OCI-LY1 (cell line): ENCODE measurements at regions not wholly inside any gene's neighbourhood (a gene's known extent, or its start where the extent isn't known, plus 50 kb on each side); places are given as distances from the start of the nearest gene placed in this dataset.

Experiments
- H2AFZ ChIP-seq: fragments of 200-600 bp; sonication (generic), shearing (Covaris generic); 2 replicates; pipeline ENCODE4 v1.6.0; 2014; ENCODE audit warnings: antibody characterized with exemption, mild to moderate bottlenecking, low read length
- H3F3A ChIP-seq: fragments of 200-600 bp; sonication (generic), shearing (Covaris generic); 2 replicates; pipeline ENCODE4 v1.6.0; 2014; ENCODE audit warnings: mild to moderate bottlenecking, antibody characterized with exemption, low read length, moderate library complexity; ENCODE audit not compliant: insufficient read depth
- H3K27ac ChIP-seq: fragments of 200-600 bp; sonication (generic); 2 replicates; pipeline ENCODE4 v1.5.1; 2014; ENCODE audit warnings: low read length, mixed run types, mild to moderate bottlenecking, low read depth; ENCODE audit not compliant: poor library complexity, severe bottlenecking
- H3K27me3 ChIP-seq: fragments of 200-600 bp; sonication (generic); 2 replicates; pipeline ENCODE4 v1.6.0; 2014; ENCODE audit warnings: antibody characterized with exemption, mild to moderate bottlenecking, low read length, moderate library complexity; ENCODE audit not compliant: insufficient read depth
- H3K36me3 ChIP-seq: fragments of 200-600 bp; sonication (generic); 2 replicates; pipeline ENCODE4 v1.6.1; 2014; ENCODE audit warnings: mild to moderate bottlenecking, antibody characterized with exemption, low read length, moderate library complexity, mixed read lengths; ENCODE audit not compliant: insufficient read depth
- H3K4me1 ChIP-seq: fragments of 200-600 bp; sonication (generic); 2 replicates; pipeline ENCODE4 v1.5.1; 2014; ENCODE audit warnings: mild to moderate bottlenecking, low read length, moderate library complexity; ENCODE audit not compliant: insufficient read depth, severe bottlenecking
- H3K4me2 ChIP-seq: fragments of 200-600 bp; sonication (generic), shearing (Covaris generic); 2 replicates; pipeline ENCODE4 v1.6.1; 2014; ENCODE audit warnings: low read length
- H3K4me3 ChIP-seq: fragments of 200-600 bp; sonication (generic); 2 replicates; pipeline ENCODE4 v1.5.1; 2014; ENCODE audit warnings: low read length, low read depth, mild to moderate bottlenecking, mixed read lengths; ENCODE audit not compliant: poor library complexity, severe bottlenecking
- H3K79me2 ChIP-seq: fragments of 200-600 bp; shearing (Covaris generic); 2 replicates; pipeline ENCODE4 v1.6.1; 2016; ENCODE audit warnings: mixed run types, low read length, mixed read lengths; ENCODE audit not compliant: insufficient read depth
- H3K9ac ChIP-seq: fragments of 200-600 bp; sonication (generic), shearing (Covaris generic); 2 replicates; pipeline ENCODE4 v1.6.1; 2014; ENCODE audit warnings: mild to moderate bottlenecking, low read length, mixed read lengths
- H3K9me2 ChIP-seq: fragments of 200-600 bp; sonication (generic), shearing (Covaris generic); 2 replicates; pipeline ENCODE4 v1.6.1; 2014; ENCODE audit warnings: low read depth, mild to moderate bottlenecking, low read length, mixed read lengths
- H3K9me3 ChIP-seq: fragments of 200-600 bp; shearing (Covaris generic); 2 replicates; pipeline ENCODE4 v1.6.1; 2014; ENCODE audit warnings: low read length, mixed read lengths
- H4K20me1 ChIP-seq: fragments of 200-600 bp; sonication (generic), shearing (Covaris generic); 2 replicates; pipeline ENCODE4 v1.6.0; 2016; ENCODE audit warnings: mild to moderate bottlenecking, low read length; ENCODE audit not compliant: insufficient read depth
- CTCF ChIP-seq: fragments of 200-600 bp; sonication (generic), shearing (Covaris generic); IDR thresholded peaks from 2 replicates; pipeline ENCODE4 v1.5.1; 2017; ENCODE audit warnings: mild to moderate bottlenecking, antibody characterized with exemption, low read length, moderate library complexity, mixed read lengths
- EZH2 ChIP-seq: fragments of 200-600 bp; sonication (generic), shearing (Covaris generic); IDR thresholded peaks from 2 replicates; pipeline ENCODE4 v1.8.0; 2017; ENCODE audit warnings: borderline replicate concordance, mixed run types, mild to moderate bottlenecking, antibody characterized with exemption, low read length, moderate library complexity, mixed read lengths

- no peaks in the 10 kb centered on the region for H3K9me3 ChIP-seq
- H3K9me2 ChIP-seq: no peaks in the 10 kb centered on the region
- H3K4me3 ChIP-seq: no peak overlapping the region
- H3K27me3 ChIP-seq: no peaks in the 10 kb centered on the region
- H3K79me2 ChIP-seq: no peaks in the 10 kb centered on the region
- H3K4me2 ChIP-seq: no peak overlapping the region
- no peak overlapping the region for H3K27ac ChIP-seq
- no peaks in the 10 kb centered on the region for H3K36me3 ChIP-seq
- H4K20me1 ChIP-seq: no peaks in the 10 kb centered on the region
- no peaks in the 10 kb centered on the region for H3K4me1 ChIP-seq
- no peak for TF ChIP-seq EZH2
- TF ChIP-seq CTCF: no peak
- H3K9ac ChIP-seq: no peak overlapping the region
- H2AFZ ChIP-seq: no peak overlapping the region
- no peaks in the 10 kb centered on the region for H3F3A ChIP-seq
Observed at GRCh38 chr10:37576154-37576553, 281.3 kb downstream of the ZNF248 start.

- no peak overlapping the region for H3K27ac ChIP-seq
- H3K4me3 ChIP-seq: no peak overlapping the region
- no peak overlapping the region for H3K4me2 ChIP-seq
- H3K36me3 ChIP-seq: no peaks in the 10 kb centered on the region
- no peaks in the 10 kb centered on the region for H4K20me1 ChIP-seq
- no peaks in the 10 kb centered on the region for H3K79me2 ChIP-seq
- no peaks in the 10 kb centered on the region for H3K9me3 ChIP-seq
- no peaks in the 10 kb centered on the region for H3K27me3 ChIP-seq
- no peak overlapping the region for H2AFZ ChIP-seq
- no peaks in the 10 kb centered on the region for H3K4me1 ChIP-seq
- H3K9ac ChIP-seq: no peak overlapping the region
- no peak for TF ChIP-seq CTCF
- TF ChIP-seq EZH2: no peak
- no peaks in the 10 kb centered on the region for H3F3A ChIP-seq
- no peaks in the 10 kb centered on the region for H3K9me2 ChIP-seq
Observed at GRCh38 chr10:37572206-37572605, 285.2 kb downstream of the ZNF248 start.

- Histone ChIP-seq H3F3A (no peaks in the 10 kb centered on the region), H3K27ac (no peak overlapping the region), H3K27me3 (no peaks in the 10 kb centered on the region), H3K36me3 (no peaks in the 10 kb centered on the region), H3K79me2 (no peaks in the 10 kb centered on the region), H3K9me2 (no peaks in the 10 kb centered on the region), H3K9me3 (no peaks in the 10 kb centered on the region), H3K4me2 (no peak overlapping the region), H2AFZ (no peak overlapping the region), H4K20me1 (no peaks in the 10 kb centered on the region), H3K9ac (no peak overlapping the region), H3K4me1 (no peaks in the 10 kb centered on the region), H3K4me3 (no peak overlapping the region)
- no peak for TF ChIP-seq CTCF
- TF ChIP-seq EZH2: no peak
Observed at GRCh38 chr10:37566332-37566731, 291.1 kb downstream of the ZNF248 start.
